ENCODE measurements at regions not wholly inside any gene's neighbourhood (a gene's known extent, or its start where the extent isn't known, plus 50 kb on each side); places are given as distances from the start of the nearest gene placed in this dataset.

GRCh38 chr1:148383966-148384365 is 99.1 kb downstream of the PPIAL4G start (continued):
- TF ChIP-seq NRF1 (IDR thresholded peaks at IDR 0.05; ENCODE audit: low read depth, low read length) (no peak), JUND (IDR thresholded peaks at IDR 0.05) (no peak), RAD21 (IDR thresholded peaks at IDR 0.05; ENCODE audit: low read length) (no peak), FOSL2 (IDR thresholded peaks at IDR 0.05; ENCODE audit: borderline replicate concordance, low read depth) (no peak), YY1 (IDR thresholded peaks at IDR 0.05; ENCODE audit: low read depth) (no peak), POLR2AphosphoS5 (IDR thresholded peaks at IDR 0.05; ENCODE audit: low read depth, low read length) (no peak), FOXJ3 (CRISPR knock-in tag; IDR thresholded peaks at IDR 0.05) (no peak), PBX3 (IDR thresholded peaks at IDR 0.05) (no peak), MAX (IDR thresholded peaks at IDR 0.05; ENCODE audit: low read depth) (no peak), TAF1 (IDR thresholded peaks at IDR 0.05; ENCODE audit: borderline replicate concordance, low read depth, low read length) (no peak), TCF12 (IDR thresholded peaks at IDR 0.05) (no peak)

GRCh38 chr1:148379697-148380096 is 103.4 kb downstream of the PPIAL4G start:
- Histone ChIP-seq H2AFZ (ENCODE audit: low read depth) (no peak overlapping the region), H4K20me1 (ENCODE audit: insufficient read depth) (no peaks in the 10 kb centered on the region), H3K4me2 (no peak overlapping the region), H3K36me3 (replicated peaks in 1 of 2; ENCODE audit: control insufficient read depth in 1 of 2, insufficient read depth in 2 of 2, low read length in 1 of 2) (no peaks in the 10 kb centered on the region), H3K4me1 (ENCODE audit: control insufficient read depth in 1 of 2, insufficient read depth in 2 of 2, low read depth in 1 of 2, low read length in 1 of 2) (no peaks in the 10 kb centered on the region), H3K79me2 (ENCODE audit: insufficient read depth) (no peaks in the 10 kb centered on the region), H3K9me3 (no peaks in the 10 kb centered on the region), H3K4me3 (ENCODE audit: low read depth in 2 of 2, low read length in 1 of 2) (no peak overlapping the region), H3K9ac (no peak overlapping the region), H3K27ac (ENCODE audit: low read depth in 2 of 2, low read length in 1 of 2) (no peak overlapping the region), H3K9me2 (no peaks in the 10 kb centered on the region), H3K27me3 (ENCODE audit: insufficient read depth) (no peaks in the 10 kb centered on the region; the same call in 1 of the 2 replicates), H3F3A (replicated peaks; ENCODE audit: insufficient read depth) (no peaks in the 10 kb centered on the region)
- CTCF ChIA-PET, result no interaction called here
- 36% methylated on average over 16 of the region's 16 CpGs for WGBS (ENCODE audit: low lambda C conversion rate)
- DNase-seq, result no peak
- POLR2A ChIA-PET, result no interaction called here
- TF ChIP-seq CHD2 (IDR thresholded peaks at IDR 0.05; ENCODE audit: low read length, partially characterized antibody) (no peak), SIN3A (IDR thresholded peaks at IDR 0.05; ENCODE audit: borderline replicate concordance, low read depth, low read length) (no peak), POLR2AphosphoS5 (IDR thresholded peaks at IDR 0.05; ENCODE audit: low read depth, low read length) (no peak), ZBTB33 (IDR thresholded peaks at IDR 0.05; ENCODE audit: borderline replicate concordance, low read depth) (no peak), TCF12 (IDR thresholded peaks at IDR 0.05) (no peak), YY1 (IDR thresholded peaks at IDR 0.05; ENCODE audit: low read depth) (no peak), USF2 (IDR thresholded peaks at IDR 0.05; ENCODE audit: borderline replicate concordance, low read depth, low read length) (no peak), REST (IDR thresholded peaks at IDR 0.05; ENCODE audit: low read depth, low read length) (no peak)

Measured in SK-N-SH (cell line).